ENCODE measurements at regions not wholly inside any gene's neighbourhood (a gene's known extent, or its start where the extent isn't known, plus 50 kb on each side); places are given as distances from the start of the nearest gene placed in this dataset.

GRCh38 chr1:59151387-59151761 lies 145.5 kb upstream of the FGGY start:
- no peak for DNase-seq (ENCODE audit: low read depth)

- DNase-seq (ENCODE audit: low read depth) = no peak
Observed at GRCh38 chr1:59151860-59152259, 145.0 kb upstream of the FGGY start.

DNA sequence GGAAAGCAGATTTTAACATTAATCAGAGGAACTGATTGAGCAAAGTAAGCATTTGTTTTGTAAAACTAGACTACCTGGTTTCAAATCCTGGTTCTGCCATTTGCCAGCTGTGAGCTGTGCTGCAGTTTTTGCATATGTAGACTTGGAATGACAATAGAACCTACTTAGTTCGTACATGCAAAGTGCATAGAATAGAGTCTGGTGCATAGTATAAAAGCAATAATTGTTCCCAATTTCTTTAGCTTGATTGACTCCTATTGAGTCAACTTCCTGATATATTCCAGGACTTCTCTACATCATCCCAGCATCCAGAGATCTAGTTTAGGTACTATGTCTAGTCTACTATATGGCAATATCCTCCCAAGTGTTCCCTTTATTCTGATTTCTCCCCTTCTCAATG lies 144.4 kb upstream of the FGGY start:
- DNase-seq (ENCODE audit: low read depth) = no peak

- no peak for DNase-seq (ENCODE audit: low read depth)
Observed at GRCh38 chr1:59154401-59154800, 142.5 kb upstream of the FGGY start.

- DNase-seq (ENCODE audit: low read depth) = no peak
Observed at GRCh38 chr1:59155351-59155750, 141.5 kb upstream of the FGGY start.

- no peak for DNase-seq (ENCODE audit: low read depth)
Observed at GRCh38 chr1:59156051-59156450, 140.8 kb upstream of the FGGY start.

DNA sequence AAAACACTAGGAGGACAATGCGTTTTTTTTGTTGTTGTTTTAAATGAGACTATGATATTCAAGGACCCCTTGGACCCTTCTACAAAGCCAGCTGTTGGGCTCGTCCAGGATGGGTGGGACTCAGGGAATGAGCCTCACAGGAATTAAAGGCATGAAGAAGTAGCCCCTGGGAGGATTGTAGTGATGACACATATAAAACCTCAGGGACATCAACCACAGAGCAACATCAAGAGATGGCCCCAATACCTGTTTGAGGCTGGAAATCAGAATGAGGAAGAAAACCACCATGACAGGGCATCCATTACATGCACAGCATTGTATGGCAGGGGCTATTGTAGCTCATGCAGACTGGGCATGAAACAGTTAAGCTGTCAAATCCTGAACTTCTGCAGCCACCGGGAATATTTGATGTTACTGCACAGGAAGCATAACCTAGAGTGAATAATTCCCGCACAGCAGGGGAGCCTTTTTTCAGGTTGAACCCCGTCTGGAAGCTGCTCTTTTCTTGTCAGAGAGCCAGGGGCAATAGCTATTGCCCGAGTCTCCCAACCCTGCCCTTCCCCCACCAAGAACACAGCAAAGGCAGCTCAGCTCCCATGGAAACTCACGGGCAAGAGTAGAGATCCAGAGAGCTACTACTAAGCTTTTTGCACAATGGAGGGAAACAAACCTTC lies 140.2 kb upstream of the FGGY start:
- DNase-seq (ENCODE audit: low read depth) = no peak

DNA sequence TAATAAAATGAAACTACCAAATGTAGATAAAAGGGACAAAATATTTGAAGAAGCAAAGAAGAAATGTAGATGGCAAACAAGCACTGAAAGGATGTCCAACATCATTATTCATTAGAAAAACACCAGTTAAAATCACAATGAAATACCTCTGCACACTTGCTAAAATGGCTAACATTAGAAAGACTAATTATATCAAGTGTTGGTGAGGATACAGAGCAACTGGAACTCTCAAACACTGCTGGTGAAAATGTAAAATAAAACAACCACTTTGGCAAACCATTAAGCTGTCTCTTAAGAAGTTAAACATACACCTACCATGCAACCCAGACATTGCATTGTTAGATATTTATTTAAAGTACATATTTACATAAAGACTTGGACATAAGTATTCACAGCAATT lies 138.6 kb upstream of the FGGY start:
- no peak for DNase-seq (ENCODE audit: low read depth)

DNA sequence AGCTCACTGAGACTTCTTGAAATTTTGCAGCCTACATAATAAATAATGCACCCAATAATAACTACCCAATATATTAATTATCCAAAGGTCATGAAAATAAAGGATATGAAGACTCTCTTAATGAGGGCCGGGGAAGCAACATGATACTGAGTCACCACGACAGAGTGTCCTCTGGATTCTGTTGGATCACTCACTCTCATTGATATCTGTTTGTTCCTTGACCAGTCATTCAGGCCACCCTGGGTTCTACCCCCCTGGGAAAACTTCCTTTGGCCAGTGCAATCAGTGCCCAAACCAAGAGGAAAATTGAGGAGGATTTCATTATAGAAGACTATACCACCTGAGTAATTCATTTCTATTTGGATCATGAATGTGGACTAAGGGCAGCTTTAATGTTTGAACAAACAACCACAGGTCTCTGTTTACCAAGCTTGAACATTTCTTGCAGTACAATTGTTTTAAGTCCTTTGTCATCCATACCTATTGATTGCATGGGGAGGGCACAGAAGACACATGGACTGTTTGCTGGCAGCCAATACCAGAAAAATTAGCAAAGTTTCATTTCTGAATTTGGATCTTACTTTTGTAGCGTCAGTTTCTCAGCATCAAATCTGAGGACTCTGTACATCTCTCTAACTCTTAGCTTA lies 137.2 kb upstream of the FGGY start:
- DNase-seq (ENCODE audit: low read depth) = no peak

DNA sequence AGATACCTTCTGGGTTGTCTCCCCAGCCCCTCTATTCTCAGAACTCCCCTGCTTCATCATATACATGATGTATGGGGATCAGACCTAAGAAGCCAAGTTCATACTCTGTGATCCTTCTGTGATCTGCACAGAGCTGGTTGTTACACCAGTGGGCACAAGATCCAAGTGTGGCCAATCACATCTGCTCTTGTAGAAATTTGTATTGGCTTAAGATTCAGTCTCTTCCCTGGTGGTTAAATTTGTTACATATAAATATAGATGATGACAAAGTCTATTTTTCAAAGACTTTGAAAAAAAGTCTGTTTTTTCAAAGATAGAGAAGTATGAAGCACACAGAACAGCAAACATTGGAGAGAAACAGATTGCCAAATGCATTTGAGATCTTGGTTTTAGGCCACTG lies 135.8 kb upstream of the FGGY start:
- no peak for DNase-seq (ENCODE audit: low read depth)

DNA sequence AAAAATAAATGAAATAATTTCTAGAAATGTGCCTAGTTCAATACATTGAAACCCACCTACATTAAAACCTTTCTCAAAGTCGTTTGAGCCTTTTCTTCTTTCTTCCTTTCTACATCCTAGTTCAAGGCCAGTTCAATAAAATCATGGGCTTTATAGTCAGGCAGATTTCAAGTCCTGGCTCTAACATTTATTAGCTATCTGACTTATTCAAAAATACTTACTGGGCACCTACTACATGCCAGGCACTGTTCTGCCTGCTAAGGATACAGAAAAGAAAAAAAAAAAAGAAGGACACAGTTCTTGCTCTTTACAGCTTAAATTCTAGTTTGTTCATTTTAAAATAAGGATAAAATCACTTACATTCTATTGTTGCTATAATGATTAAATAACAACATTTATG lies 134.2 kb upstream of the FGGY start:
- no peak for DNase-seq (ENCODE audit: low read depth)

- no peak for DNase-seq (ENCODE audit: low read depth)
Observed at GRCh38 chr1:59163268-59164092, 133.4 kb upstream of the FGGY start.

DNA sequence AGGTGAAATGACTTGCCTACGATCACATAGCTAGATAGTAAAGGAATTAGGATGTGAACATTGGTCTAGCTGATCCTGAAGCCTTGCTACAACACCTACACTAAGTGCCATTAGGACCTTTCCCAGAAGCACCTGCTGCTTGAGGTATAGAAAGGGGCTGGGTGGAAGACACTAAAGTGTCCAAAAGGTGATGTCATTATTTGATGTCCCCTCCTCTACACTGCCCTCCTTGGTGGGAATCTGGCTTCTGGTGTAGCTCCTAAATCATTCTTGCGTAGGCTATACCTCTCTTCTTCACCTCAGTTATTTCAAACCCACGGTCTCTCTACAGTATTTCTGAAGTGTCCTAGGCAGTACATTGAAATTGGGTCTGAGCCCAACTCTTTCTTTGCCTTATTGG lies 132.5 kb upstream of the FGGY start:
- no peak for DNase-seq (ENCODE audit: low read depth)

DNA sequence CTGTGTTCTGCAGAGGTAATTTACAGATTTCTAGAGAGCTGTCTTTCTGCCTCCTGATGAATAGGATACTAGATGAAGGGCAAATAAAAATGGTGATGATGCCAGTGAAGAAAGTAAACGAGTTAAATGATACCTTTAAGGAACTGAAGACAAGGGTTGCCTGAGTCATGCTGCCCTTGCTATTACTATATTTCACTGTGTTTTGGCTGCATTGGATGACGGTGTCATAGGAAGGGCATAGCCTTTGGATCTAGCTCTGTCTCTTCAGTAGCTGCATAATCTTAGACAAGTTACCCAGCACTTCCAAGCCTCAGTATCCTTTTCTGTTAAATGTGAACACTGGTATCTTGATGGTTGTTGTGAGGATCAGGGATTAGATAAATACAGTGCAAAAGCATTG lies 131.5 kb upstream of the FGGY start:
- DNase-seq (ENCODE audit: low read depth) = no peak

DNA sequence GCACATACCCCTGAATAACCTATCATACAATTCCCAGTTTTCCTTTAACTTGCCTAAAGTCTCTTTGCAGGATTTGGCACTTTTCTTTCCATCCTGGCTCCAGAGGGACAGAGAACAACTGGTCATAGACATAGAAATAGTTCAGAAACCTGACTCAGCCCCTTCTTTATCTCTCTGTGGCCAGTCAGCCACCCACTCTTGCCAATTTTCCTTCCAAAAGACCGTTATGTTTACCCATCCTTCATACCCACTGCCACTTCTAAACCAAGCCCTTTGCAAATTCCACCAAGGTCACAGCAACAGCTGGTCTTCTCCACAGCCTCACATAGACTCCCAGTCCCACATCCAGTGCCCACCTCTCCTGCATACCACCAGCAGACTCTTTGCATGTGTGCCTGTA lies 127.2 kb upstream of the FGGY start:
- DNase-seq (ENCODE audit: low read depth) = no peak

- DNase-seq (ENCODE audit: low read depth) = no peak
Observed at GRCh38 chr1:59170659-59171058, 126.2 kb upstream of the FGGY start.

GRCh38 chr1:59171788-59172187 lies 125.1 kb upstream of the FGGY start:
- no peak for DNase-seq (ENCODE audit: low read depth)

GRCh38 chr1:59172693-59173092 lies 124.2 kb upstream of the FGGY start:
- DNase-seq (ENCODE audit: low read depth) = no peak

- DNase-seq (ENCODE audit: low read depth) = no peak
Observed at GRCh38 chr1:59173721-59174120, 123.2 kb upstream of the FGGY start.

DNA sequence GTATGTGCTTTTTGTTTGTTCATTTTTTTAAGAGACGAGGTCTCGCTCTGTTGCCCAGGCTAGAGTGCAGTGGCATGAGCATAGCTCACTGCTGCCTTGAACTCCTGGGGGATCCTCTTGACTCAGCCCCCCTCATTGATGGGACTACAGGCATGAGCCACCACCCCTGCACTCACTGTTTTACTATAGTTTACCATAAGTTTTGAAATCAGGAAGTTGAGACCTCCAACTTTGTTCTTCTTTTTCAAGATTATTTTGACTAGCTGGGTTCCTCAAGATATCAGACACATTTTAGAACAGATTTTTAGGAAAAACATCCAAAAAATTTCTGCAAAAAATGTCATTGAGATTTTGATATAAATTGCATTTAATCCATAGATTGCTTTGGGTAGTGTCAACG lies 120.4 kb upstream of the FGGY start:
- no peak for DNase-seq (ENCODE audit: low read depth)

- DNase-seq (ENCODE audit: low read depth) = no peak
Observed at GRCh38 chr1:59177756-59178155, 119.1 kb upstream of the FGGY start.

GRCh38 chr1:59178339-59179187 lies 118.3 kb upstream of the FGGY start:
- no peak for DNase-seq (ENCODE audit: low read depth)

All from stimulated activated CD8-positive, alpha-beta memory T cell treated with anti-CD3 and anti-CD28 coated beads, Interleukin-7, amount 100 ng/mL, for 24 hours (primary cell).